Testis (tissue), 2 donors: ENCODE measurements at regions not wholly inside any gene's neighbourhood (a gene's known extent, or its start where the extent isn't known, plus 50 kb on each side); places are given as distances from the start of the nearest gene placed in this dataset.

ENCODE experiments used
- CTCF ChIP-seq, 3 experiments: fragments of 450-650 bp in 2 of 3; fragments of 200-600 bp in 1 of 3; sonication (generic) in 1 of 3; IDR thresholded peaks; one replicate each; pipeline ENCODE4 v1.5.1; 2016 to 2019; ENCODE audit warnings: antibody characterized with exemption in 3 of 3, mild to moderate bottlenecking in 2 of 3, moderate library complexity in 1 of 3
- POLR2A ChIP-seq: fragments of 450-650 bp; IDR thresholded peaks from one replicate; pipeline ENCODE4 v1.6.1; 2017; ENCODE audit warnings: antibody characterized with exemption, mild to moderate bottlenecking, moderate library complexity

- TF ChIP-seq POLR2A (no peak), CTCF (IDR thresholded peaks at IDR 0.05) (no peak)
Measured at GRCh38 chr6:86355271-86355670, 582.1 kb upstream of the HTR1E start.
